H1 (cell line): ENCODE measurements at regions not wholly inside any gene's neighbourhood (a gene's known extent, or its start where the extent isn't known, plus 50 kb on each side); places are given as distances from the start of the nearest gene placed in this dataset.

Experiments
- CTCF ChIA-PET: fragments of 300-600 bp; sonication (Branson Sonifier 250); formaldehyde crosslinking; loops from one replicate; lab custom pipeline; 2021; ENCODE audit not compliant: partially characterized antibody; lab: Charles Lee
- POLR2A ChIA-PET: fragments of 300-600 bp; sonication (Branson Sonifier 250); formaldehyde crosslinking; loops from one replicate; lab custom pipeline; 2021; ENCODE audit warnings: inconsistent platforms; ENCODE audit not compliant: partially characterized antibody; lab: Charles Lee
- DNase-seq, 2 experiments: peaks; one replicate each; pipeline versions ENCODE4 v3.0.0 to v3.0.0-alpha.2; 2010 to 2022; ENCODE audit warnings: low spot score in 2 of 2, low read depth in 1 of 2, mixed read lengths in 1 of 2
- FAIRE-seq: peaks from 2 replicates; lab custom pipeline; 2011; peaks lifted over from hg19 to GRCh38; lab: Jason Lieb, UNC
- H2AFZ ChIP-seq: 2 replicates; pipeline ENCODE4 v1.8.1; 2012; ENCODE audit warnings: low read length, inconsistent platforms
- H2AK5ac ChIP-seq: 2 replicates; pipeline ENCODE4 v1.6.1; 2013; ENCODE audit warnings: low read depth, low read length
- H2BK120ac ChIP-seq: replicated peaks from 2 replicates; pipeline ENCODE3; 2013; ENCODE audit warnings: low read depth, low read length, inconsistent platforms
- H2BK12ac ChIP-seq: 2 replicates; pipeline ENCODE4 v1.6.1; 2013; ENCODE audit warnings: low read depth, low read length
- H2BK15ac ChIP-seq: 2 replicates; pipeline ENCODE4 v1.6.1; 2013; ENCODE audit warnings: low read length
- H2BK20ac ChIP-seq: 2 replicates; pipeline ENCODE4 v1.6.1; 2013; ENCODE audit warnings: low read length
- H2BK5ac ChIP-seq: 2 replicates; pipeline ENCODE4 v1.6.1; 2013; ENCODE audit warnings: low read depth, low read length
- H3K14ac ChIP-seq: 2 replicates; pipeline ENCODE4 v1.6.1; 2013; ENCODE audit warnings: inconsistent platforms; ENCODE audit not compliant: insufficient read length
- H3K18ac ChIP-seq: 2 replicates; pipeline ENCODE4 v1.6.1; 2013; ENCODE audit warnings: low read length; ENCODE audit errors: extremely low read depth
- H3K23ac ChIP-seq: 2 replicates; pipeline ENCODE4 v1.6.1; 2013; ENCODE audit warnings: inconsistent platforms; ENCODE audit not compliant: insufficient read length
- H3K23me2 ChIP-seq: 2 replicates; pipeline ENCODE4 v1.6.1; 2013; ENCODE audit warnings: low read depth, low read length
- H3K27ac ChIP-seq: 2 replicates; pipeline ENCODE4 v1.6.1; 2011; ENCODE audit warnings: low read depth, low read length, inconsistent platforms
- H3K27me3 ChIP-seq, 4 experiments: replicated peaks in 1 of 4; 1 replicate in 1 of 4; 2 replicates in 3 of 4; pipeline versions ENCODE4 v1.6.1 to v1.8.1; 2011 to 2013; ENCODE audit warnings: low read length in 3 of 4, mild to moderate bottlenecking in 3 of 4, inconsistent platforms in 2 of 4, mixed read lengths in 2 of 4, moderate library complexity in 1 of 4; ENCODE audit not compliant: control insufficient read depth in 3 of 4, insufficient read depth in 3 of 4; ENCODE audit errors: extremely low read depth in 1 of 4
- H3K36me3 ChIP-seq, 4 experiments: 2 replicates each; pipeline versions ENCODE4 v1.6.1 to v1.8.1; 2011 to 2013; ENCODE audit warnings: mild to moderate bottlenecking in 4 of 4, low read length in 3 of 4, moderate library complexity in 2 of 4, control low read depth in 1 of 4, inconsistent platforms in 1 of 4; ENCODE audit not compliant: insufficient read depth in 4 of 4, control insufficient read depth in 2 of 4
- H3K4ac ChIP-seq: replicated peaks from 2 replicates; pipeline ENCODE3; 2013; ENCODE audit warnings: low read length, low read depth, mixed read lengths, inconsistent platforms; ENCODE audit not compliant: insufficient read length
- H3K4me1 ChIP-seq, 4 experiments: replicated peaks in 1 of 4; 1 replicate in 1 of 4; 2 replicates in 3 of 4; pipeline versions ENCODE4 v1.6.1 to v1.8.1; 2011 to 2013; ENCODE audit warnings: low read length in 3 of 4, inconsistent platforms in 2 of 4, mixed read lengths in 1 of 4; ENCODE audit not compliant: insufficient read depth in 4 of 4, control insufficient read depth in 3 of 4
- H3K4me2 ChIP-seq, 2 experiments: 2 replicates each; pipeline versions ENCODE4 v1.6.1 to v1.8.1; 2011 to 2013; ENCODE audit warnings: low read depth in 2 of 2, low read length in 2 of 2, control low read depth in 1 of 2, inconsistent platforms in 1 of 2, mild to moderate bottlenecking in 1 of 2; ENCODE audit not compliant: insufficient read depth in 1 of 2
- H3K4me3 ChIP-seq, 4 experiments: fragments of 200-600, 300-600 bp in 1 of 4; sonication (generic), shearing (Covaris generic), sonication (Bioruptor Twin) in 1 of 4; 2 replicates each; pipeline versions ENCODE4 v1.5.1 to v1.8.1; 2011 to 2016; ENCODE audit warnings: low read length in 4 of 4, low read depth in 3 of 4, control low read depth in 2 of 4, inconsistent platforms in 2 of 4, mild to moderate bottlenecking in 2 of 4, mixed read lengths in 1 of 4, moderate library complexity in 1 of 4; ENCODE audit not compliant: insufficient read depth in 2 of 4; ENCODE audit errors: extremely low read depth in 1 of 4
- H3K56ac ChIP-seq: replicated peaks from 2 replicates; pipeline ENCODE3; 2013; ENCODE audit warnings: low read depth, mild to moderate bottlenecking, mixed read lengths, low read length, inconsistent platforms; ENCODE audit not compliant: insufficient read length
- H3K79me1 ChIP-seq: 2 replicates; pipeline ENCODE4 v1.6.1; 2013; ENCODE audit warnings: low read depth, low read length, control low read depth
- H3K79me2 ChIP-seq, 2 experiments: 2 replicates each; pipeline versions ENCODE4 v1.6.1 to v1.8.1; 2012 to 2013; ENCODE audit warnings: low read length in 2 of 2, mild to moderate bottlenecking in 2 of 2, inconsistent platforms in 1 of 2; ENCODE audit not compliant: insufficient read depth in 2 of 2, control insufficient read depth in 1 of 2
- H3K9ac ChIP-seq, 4 experiments: replicated peaks in 1 of 4; 1 replicate in 1 of 4; 2 replicates in 3 of 4; pipeline versions ENCODE4 v1.6.1 to v1.8.1; 2011 to 2013; ENCODE audit warnings: low read depth in 3 of 4, low read length in 3 of 4, control low read depth in 2 of 4, mild to moderate bottlenecking in 2 of 4, moderate library complexity in 2 of 4, inconsistent platforms in 1 of 4; ENCODE audit errors: extremely low read depth in 1 of 4
- H3K9me3 ChIP-seq, 2 experiments: 2 replicates each; pipeline versions ENCODE4 v1.6.1 to v1.8.1; 2012 to 2013; ENCODE audit warnings: mild to moderate bottlenecking in 2 of 2, moderate library complexity in 2 of 2, control low read depth in 1 of 2, inconsistent platforms in 1 of 2, low read depth in 1 of 2, low read length in 1 of 2, mixed read lengths in 1 of 2; ENCODE audit not compliant: insufficient read depth in 2 of 2
- H4K20me1 ChIP-seq, 2 experiments: replicated peaks in 1 of 2; 2 replicates each; pipeline versions ENCODE3 to v1.8.1; 2011 to 2013; ENCODE audit warnings: inconsistent platforms in 2 of 2, low read length in 2 of 2, mild to moderate bottlenecking in 1 of 2; ENCODE audit not compliant: insufficient read depth in 2 of 2, control insufficient read depth in 1 of 2
- H4K5ac ChIP-seq: 2 replicates; pipeline ENCODE4 v1.6.1; 2013; ENCODE audit warnings: low read length, low read depth, mixed read lengths, inconsistent platforms; ENCODE audit not compliant: insufficient read length
- H4K8ac ChIP-seq: 2 replicates; pipeline ENCODE4 v1.8.0; 2013; ENCODE audit warnings: mild to moderate bottlenecking, moderate library complexity, low read length, inconsistent platforms; ENCODE audit not compliant: insufficient read depth; ENCODE audit errors: extremely low read depth
- H4K91ac ChIP-seq: replicated peaks from 2 replicates; pipeline ENCODE3; 2013; ENCODE audit warnings: low read length, mixed read lengths, inconsistent platforms; ENCODE audit not compliant: insufficient read length
- KDM5A ChIP-seq: fragments of 200-600 bp; IDR thresholded peaks from 2 replicates; pipeline ENCODE4 v1.7.1; 2012; ENCODE audit warnings: mild to moderate bottlenecking, low read length, inconsistent platforms, mixed read lengths
- SP1 ChIP-seq: IDR thresholded peaks from 2 replicates; pipeline ENCODE4 v1.6.1; 2011; ENCODE audit warnings: low read depth, low read length
- TBP ChIP-seq: IDR thresholded peaks from 2 replicates; pipeline ENCODE4 v1.6.1; 2011; ENCODE audit warnings: low read depth, low read length, improper control_type of control experiment
- WGBS, 2 experiments: shearing (Covaris generic) in 1 of 2; methylation state at CpG; one replicate each; pipeline versions ENCODE4 v1.1.6 to v1.1.7; 2013 to 2015; ENCODE audit warnings: low lambda C conversion rate in 2 of 2, mixed read lengths in 2 of 2, inconsistent platforms in 1 of 2, low coverage in 1 of 2, missing lambda C conversion rate in 1 of 2; ENCODE audit not compliant: insufficient replicate concordance in 2 of 2, insufficient coverage in 1 of 2, insufficient read length in 1 of 2; ENCODE audit errors: extremely low coverage in 1 of 2, missing lambda C conversion rate in 1 of 2; 5-methylcytosine and 5-hydroxymethylcytosine counted together

- POLR2A ChIA-PET = no interaction called here
- H3K4ac ChIP-seq = no peak overlapping the region
- H4K5ac ChIP-seq = no peak overlapping the region
- H2BK20ac ChIP-seq = no peak overlapping the region
- H3K9me3 ChIP-seq = no peaks in the 10 kb centered on the region; a peak in 1 of 4 replicates
- no peaks in the 10 kb centered on the region for H3K79me1 ChIP-seq
- no peak overlapping the region for H3K9ac ChIP-seq
- no peak overlapping the region for H3K18ac ChIP-seq
- no peaks in the 10 kb centered on the region for H3K79me2 ChIP-seq
- FAIRE-seq (no peak), DNase-seq (no peak)
- H3K23ac ChIP-seq = no peak overlapping the region
- no peak overlapping the region for H2BK12ac ChIP-seq
- no peak overlapping the region for H3K56ac ChIP-seq
- H3K27ac ChIP-seq = no peak overlapping the region
- H3K4me3 ChIP-seq = no peak overlapping the region
- H2AK5ac ChIP-seq = no peak overlapping the region
- H4K20me1 ChIP-seq = peaks cover 0 to 4% of the 10 kb centered on the region in 2 experiments
- CTCF ChIA-PET = interaction anchor here (0.9 to 2.6 kb wide), 3 partner anchors 15 to 165 kb away, joined by 3 to 9 read pairs (median 3); no protein-coding TSS in a partner anchor
- no peak overlapping the region for H2AFZ ChIP-seq
- H4K91ac ChIP-seq = no peak overlapping the region
- no peaks in the 10 kb centered on the region; a peak in 1 of 7 replicates for H3K4me1 ChIP-seq
- H2BK5ac ChIP-seq = no peak overlapping the region
- no peak overlapping the region for H3K4me2 ChIP-seq
- H2BK120ac ChIP-seq = no peak overlapping the region
- TF ChIP-seq SP1 (no peak), KDM5A (no peak), TBP (no peak)
- peaks cover 15% of the 10 kb centered on the region; the same call in 1 of the 2 replicates for H3K23me2 ChIP-seq
- H3K14ac ChIP-seq = no peak overlapping the region
- peak overlapping the region; percentile 35; the same call in 1 of the 2 replicates for H4K8ac ChIP-seq
- H2BK15ac ChIP-seq = no peak overlapping the region
- no peaks in the 10 kb centered on the region; a peak in 1 of 7 replicates for H3K27me3 ChIP-seq
- 95% methylated on average over 18 of the region's 24 CpGs; no CpG with 5 or more reads in 1 of the 2 experiments for WGBS, 2 experiments
- H3K36me3 ChIP-seq = no peaks in the 10 kb centered on the region
These were observed 52.6 kb downstream of the RBFOX3 start for GRCh38 chr17:79558091-79558900.
